ENCODE measurements at regions not wholly inside any gene's neighbourhood (a gene's known extent, or its start where the extent isn't known, plus 50 kb on each side); places are given as distances from the start of the nearest gene placed in this dataset.
A peak's percentile ranks its signal among the peaks of the same experiment; 100 is the strongest.

DNA sequence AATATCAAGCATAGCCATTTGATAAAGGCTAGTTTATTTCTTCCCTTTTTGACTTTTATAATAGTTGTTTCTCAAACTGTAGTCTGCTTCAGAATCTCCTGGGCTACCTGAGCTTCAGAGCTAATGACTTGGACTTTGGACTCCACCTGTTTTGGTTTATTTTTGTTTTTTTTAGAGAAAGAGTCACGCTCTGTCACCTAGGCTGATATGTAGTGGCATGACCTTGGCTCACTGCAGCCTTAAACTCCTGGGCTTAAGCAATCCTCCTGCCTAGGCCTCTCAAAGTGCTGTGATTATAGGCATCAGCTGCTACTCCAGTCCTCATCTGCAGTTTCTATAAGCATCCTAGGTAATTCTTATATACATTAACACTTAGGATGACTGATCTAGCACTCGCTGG is 90.5 kb downstream of the DDIT4L start:
- ATAC-seq (no peak), DNase-seq (ENCODE audit: low spot score) (no peak)
- Mint-ChIP-seq H3K4me1 (ENCODE audit: low read depth in 2 of 2) (peaks cover 42 to 58% of the 10 kb centered on the region in 2 donors), H3K4me3 (no peak overlapping the region), H3K9me3 (no peaks in the 10 kb centered on the region), H3K27me3 (peaks cover 0 to 2% of the 10 kb centered on the region in 2 donors), H3K27ac (peak overlapping the region in 1 of 2 donors; percentile 80), H3K36me3 (no peaks in the 10 kb centered on the region)

DNA sequence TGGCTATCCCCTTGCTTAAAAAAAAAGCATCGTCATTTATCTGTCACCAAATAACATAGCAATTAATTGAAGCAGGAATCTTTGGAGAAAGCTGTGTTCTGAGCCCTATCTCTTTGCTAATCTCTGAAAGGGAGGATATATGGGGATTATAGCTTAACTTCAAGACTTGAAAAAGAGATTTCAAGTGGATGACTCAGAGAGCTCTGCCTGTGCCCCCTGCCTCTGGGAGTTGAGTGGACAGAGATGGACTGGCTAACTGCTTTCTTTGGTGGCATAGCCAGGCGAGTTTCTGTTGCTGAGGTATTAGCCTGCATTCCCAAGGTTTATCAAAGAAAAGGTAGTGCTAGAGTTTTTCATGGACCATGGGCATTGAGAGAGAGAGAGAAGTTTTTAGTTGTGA is 91.6 kb downstream of the DDIT4L start:
- Mint-ChIP-seq H3K36me3 (no peaks in the 10 kb centered on the region), H3K27ac (peak overlapping the region in 1 of 2 donors; percentile 93), H3K27me3 (peaks cover 0 to 2% of the 10 kb centered on the region in 2 donors), H3K4me1 (ENCODE audit: low read depth in 2 of 2) (peaks cover 47 to 60% of the 10 kb centered on the region in 2 donors), H3K4me3 (no peak overlapping the region), H3K9me3 (no peaks in the 10 kb centered on the region)
- no peak for ATAC-seq
- no peak for DNase-seq (ENCODE audit: low spot score)

DNA sequence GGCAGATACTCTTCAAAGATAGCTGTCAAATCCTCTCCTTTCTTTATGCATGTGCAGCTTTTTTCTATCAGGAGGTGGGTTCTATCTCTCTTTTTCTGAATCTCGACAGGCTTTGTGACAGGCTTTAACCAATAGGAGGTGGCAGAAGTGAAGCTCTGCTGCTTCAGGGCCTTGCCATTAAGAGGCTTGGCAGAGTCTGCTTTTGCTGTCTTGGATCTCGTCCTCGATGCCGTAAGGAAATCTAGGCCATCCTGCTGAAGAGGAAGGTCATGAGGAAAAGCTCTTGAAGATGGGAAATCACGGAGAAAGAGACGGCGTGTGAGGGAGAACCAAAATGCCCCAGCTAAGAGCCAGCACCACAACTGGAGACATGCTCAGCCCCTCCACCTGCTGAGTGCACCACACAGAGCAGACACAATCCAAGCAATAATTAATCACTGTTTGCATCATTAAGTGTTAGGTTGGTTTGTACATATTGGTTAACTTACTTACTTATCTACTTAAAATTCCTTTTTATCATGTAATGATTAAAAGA is 92.2 kb downstream of the DDIT4L start:
- Mint-ChIP-seq H3K4me1 (ENCODE audit: low read depth in 2 of 2) (peaks cover 53 to 66% of the 10 kb centered on the region in 2 donors), H3K4me3 (no peak overlapping the region), H3K36me3 (no peaks in the 10 kb centered on the region), H3K27me3 (peaks cover 0 to 2% of the 10 kb centered on the region in 2 donors), H3K27ac (peak overlapping the region in 1 of 2 donors; percentile 93), H3K9me3 (no peaks in the 10 kb centered on the region)
- DNase-seq (ENCODE audit: low spot score) (no peak), ATAC-seq (no peak)

DNA sequence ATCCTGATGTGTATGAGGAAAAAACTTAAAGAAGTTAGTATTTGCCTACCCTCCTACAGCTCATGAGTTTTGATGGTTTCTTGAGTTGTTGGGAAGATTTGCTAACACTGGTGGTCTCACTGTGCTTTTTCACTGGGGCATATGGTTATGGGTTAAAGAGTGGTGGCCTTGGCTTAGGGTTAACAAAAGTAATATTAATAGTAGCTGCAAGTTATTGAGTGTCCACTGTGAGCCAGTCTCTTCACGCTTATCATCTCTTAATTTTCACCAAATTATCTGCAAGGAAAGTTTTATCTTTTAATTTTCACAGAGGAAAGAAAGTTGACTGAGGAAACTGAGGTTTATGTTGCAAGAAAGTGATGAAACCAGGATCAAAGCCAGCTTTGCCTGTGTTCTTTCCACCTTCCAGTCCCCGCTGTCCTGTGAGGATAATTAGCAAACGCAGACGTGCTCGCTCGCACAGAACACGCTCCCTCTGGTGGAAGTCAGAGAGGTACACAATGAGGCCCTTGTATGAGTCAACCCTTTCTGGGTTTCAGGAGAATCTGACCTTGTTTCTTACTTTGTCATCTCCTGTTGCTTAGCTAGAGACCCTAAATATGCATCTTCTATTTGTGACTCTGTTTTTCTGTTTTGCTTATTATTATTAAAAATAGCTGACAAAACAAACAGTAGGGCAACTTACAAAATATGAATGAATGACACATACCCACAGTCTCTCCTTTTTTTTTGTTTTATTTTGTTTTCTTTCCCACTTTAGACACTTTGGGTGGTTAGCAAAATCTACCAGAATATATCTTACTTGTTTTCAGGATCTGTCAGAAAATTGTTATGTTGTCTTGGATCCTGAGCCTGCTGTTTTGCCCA is 94.3 kb downstream of the DDIT4L start:
- H3K36me3 Mint-ChIP-seq, result no peaks in the 10 kb centered on the region
- ATAC-seq, result peak; percentile 87
- peak overlapping the region; percentile 51 to 93 for H3K27ac Mint-ChIP-seq
- peak overlapping the region; percentile 46 for H3K4me3 Mint-ChIP-seq
- H3K4me1 Mint-ChIP-seq (ENCODE audit: low read depth in 2 of 2), result peaks cover 52 to 54% of the 10 kb centered on the region in 2 donors
- H3K9me3 Mint-ChIP-seq, result no peaks in the 10 kb centered on the region
- DNase-seq (ENCODE audit: low spot score), result peak; percentile 69
- H3K27me3 Mint-ChIP-seq, result peaks cover 0 to 2% of the 10 kb centered on the region in 2 donors

DNA sequence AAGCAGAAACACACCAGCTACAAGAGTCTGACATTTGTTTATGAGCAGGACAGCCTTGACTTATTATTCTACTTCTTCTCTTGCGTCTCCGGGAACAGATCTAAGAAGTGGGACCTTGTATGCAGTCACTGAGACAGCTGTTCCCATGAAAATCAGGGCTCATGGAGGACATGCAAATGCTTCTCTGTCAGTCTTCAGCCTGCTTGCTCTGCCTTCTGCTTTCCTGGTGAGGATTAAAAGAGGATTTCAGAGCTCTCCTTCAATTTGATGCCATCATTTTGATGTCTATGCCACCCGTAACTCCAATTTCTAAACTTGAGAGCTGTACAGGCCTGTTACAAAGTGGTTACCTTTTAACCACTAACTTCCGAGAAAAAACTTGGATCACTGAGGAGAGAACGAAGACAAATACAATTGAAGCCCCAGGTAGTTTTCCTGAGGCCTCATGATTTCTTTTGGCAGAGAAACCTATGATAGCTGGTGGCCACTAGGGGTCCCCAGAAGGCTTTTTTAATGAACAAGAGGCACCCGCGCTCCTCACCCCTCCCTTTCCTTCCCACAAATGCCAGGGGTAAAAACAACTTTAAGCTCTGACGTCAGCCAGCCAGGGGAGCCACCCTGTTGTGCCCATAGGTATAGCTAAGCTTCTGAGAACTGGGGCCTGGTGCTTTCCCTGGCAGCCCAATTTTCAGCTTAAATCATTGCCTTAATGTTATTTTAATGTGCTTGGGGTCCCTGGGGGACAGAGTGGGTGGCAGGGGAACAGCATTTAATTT is 97.0 kb downstream of the DDIT4L start:
- Mint-ChIP-seq H3K4me1 (ENCODE audit: low read depth in 2 of 2) (peaks cover 41 to 44% of the 10 kb centered on the region in 2 donors), H3K27ac (peak overlapping the region; percentile 22 to 93), H3K4me3 (peak overlapping the region; percentile 18)

DNA sequence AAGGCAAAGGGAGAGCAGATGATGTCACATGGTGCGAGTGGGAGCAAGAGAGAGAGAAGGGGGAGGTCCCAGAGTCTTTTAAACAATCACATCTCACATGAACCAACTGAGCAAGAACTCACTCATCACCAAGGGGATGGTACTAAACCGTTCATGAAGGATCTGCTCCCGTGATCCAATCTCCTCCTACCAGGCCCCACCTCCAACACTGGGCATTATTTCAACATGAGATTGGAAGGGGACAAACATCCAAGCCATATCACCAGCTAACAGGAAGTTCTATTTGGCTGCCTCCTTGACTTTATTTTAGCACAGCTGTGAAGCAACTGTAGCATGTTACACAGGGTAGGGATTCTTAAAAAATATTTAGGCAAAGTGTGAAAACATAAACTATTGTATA is 102.5 kb downstream of the DDIT4L start:
- Mint-ChIP-seq H3K36me3 (peaks cover 11% of the 10 kb centered on the region), H3K4me3 (no peak overlapping the region), H3K27me3 (peaks cover 0 to 3% of the 10 kb centered on the region in 2 donors), H3K4me1 (ENCODE audit: low read depth in 2 of 2) (peaks cover 12 to 30% of the 10 kb centered on the region in 2 donors), H3K27ac (peak overlapping the region in 1 of 2 donors; percentile 20), H3K9me3 (peaks cover 9% of the 10 kb centered on the region)
- DNase-seq (ENCODE audit: low spot score) (no peak), ATAC-seq (no peak)

More for the DNA sequence above, 97.0 kb downstream of the DDIT4L start:
- DNase-seq (ENCODE audit: low spot score), result peak; percentile 87
- no peaks in the 10 kb centered on the region for H3K9me3 Mint-ChIP-seq
- peak; percentile 89 to 95 for ATAC-seq
- H3K27me3 Mint-ChIP-seq, result peaks cover 0 to 3% of the 10 kb centered on the region in 2 donors
- H3K36me3 Mint-ChIP-seq, result no peaks in the 10 kb centered on the region

DNA sequence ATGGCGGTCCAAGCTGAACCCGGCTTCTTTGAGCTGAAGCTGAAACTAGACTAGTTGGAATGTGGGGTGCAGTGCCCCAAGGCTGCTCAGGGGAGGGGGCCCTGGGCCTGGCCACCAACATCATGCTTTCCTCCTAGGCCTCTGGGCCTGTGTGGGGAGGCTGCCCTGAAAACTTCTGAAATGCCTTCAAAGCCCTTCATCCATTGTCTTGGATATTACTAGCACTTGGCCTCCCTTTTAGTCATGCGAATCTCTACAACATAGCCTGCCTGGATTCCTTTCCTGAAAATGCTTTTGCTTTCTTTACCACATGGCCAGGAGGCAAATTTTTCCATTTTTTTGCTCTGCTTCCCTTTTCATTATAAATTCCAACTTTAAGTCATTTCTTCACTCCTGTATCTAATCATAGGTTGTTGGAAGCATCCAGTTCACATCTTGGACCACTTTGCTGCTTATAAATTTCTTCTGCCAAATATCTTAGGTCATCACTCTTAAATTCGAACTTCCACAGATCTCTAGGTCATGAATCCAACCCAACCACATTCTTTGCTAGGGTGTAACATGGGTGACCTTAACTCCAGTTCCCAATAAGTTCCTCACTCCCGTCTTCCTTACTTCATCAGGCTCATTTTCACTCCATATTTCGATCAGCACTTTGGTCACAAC is 103.4 kb downstream of the DDIT4L start:
- Mint-ChIP-seq H3K9me3 (peaks cover 9% of the 10 kb centered on the region), H3K27ac (no peak overlapping the region), H3K4me3 (no peak overlapping the region), H3K36me3 (peaks cover 11% of the 10 kb centered on the region), H3K27me3 (peaks cover 0 to 3% of the 10 kb centered on the region in 2 donors), H3K4me1 (ENCODE audit: low read depth in 2 of 2) (peaks cover 18 to 31% of the 10 kb centered on the region in 2 donors)
- DNase-seq (ENCODE audit: low spot score), result no peak
- ATAC-seq, result no peak

DNA sequence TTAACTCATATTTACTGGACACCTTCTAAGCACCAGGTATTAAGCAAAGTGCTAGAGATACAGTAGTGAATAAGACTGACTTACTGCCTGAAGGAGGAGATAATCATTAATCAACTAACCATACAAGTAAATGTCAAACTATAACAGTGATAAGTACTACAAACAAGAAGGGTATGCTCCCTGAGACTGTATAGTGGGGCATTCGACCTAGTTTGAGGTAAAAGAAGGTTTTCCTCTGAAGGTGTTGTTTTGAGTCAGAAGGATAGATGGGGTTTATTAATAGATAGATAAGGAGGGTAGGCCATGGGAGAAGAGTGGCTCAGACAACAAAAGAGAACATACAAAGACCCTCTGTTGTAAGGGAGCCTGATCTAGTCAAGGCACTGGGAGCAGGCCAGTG is 105.4 kb downstream of the DDIT4L start:
- ATAC-seq (no peak), DNase-seq (ENCODE audit: low spot score) (no peak)
- peaks cover 31 to 42% of the 10 kb centered on the region in 2 donors for H3K4me1 Mint-ChIP-seq (ENCODE audit: low read depth in 2 of 2)
- H3K27me3 Mint-ChIP-seq, result no peaks in the 10 kb centered on the region
- no peak overlapping the region for H3K4me3 Mint-ChIP-seq
- H3K36me3 Mint-ChIP-seq, result peaks cover 11% of the 10 kb centered on the region
- peak overlapping the region; percentile 55 to 62 for H3K27ac Mint-ChIP-seq
- H3K9me3 Mint-ChIP-seq, result peaks cover 9% of the 10 kb centered on the region

DNA sequence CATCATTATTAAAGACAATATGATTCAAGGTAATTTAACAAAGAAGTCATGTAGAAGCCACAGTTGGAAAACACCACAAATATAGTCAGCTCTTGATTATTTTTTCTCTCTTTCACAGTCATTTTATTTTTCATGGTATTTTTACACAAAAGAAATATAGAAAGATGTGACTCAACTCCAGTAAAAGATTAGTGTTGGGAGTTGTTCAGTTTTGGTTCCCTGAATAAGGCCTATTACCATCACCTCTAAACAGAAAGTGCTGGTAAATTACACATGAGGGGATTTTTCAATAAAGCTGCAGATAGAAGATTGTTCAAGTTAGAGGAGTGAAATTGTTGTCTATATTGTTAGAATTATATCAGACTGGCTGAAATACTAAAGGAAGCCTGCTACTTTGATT is 107.0 kb downstream of the DDIT4L start:
- no peaks in the 10 kb centered on the region for H3K27me3 Mint-ChIP-seq
- H3K9me3 Mint-ChIP-seq, result peaks cover 9% of the 10 kb centered on the region
- DNase-seq (ENCODE audit: low spot score) (no peak), ATAC-seq (no peak)
- H3K27ac Mint-ChIP-seq, result peak overlapping the region; percentile 22 to 87
- peaks cover 11% of the 10 kb centered on the region for H3K36me3 Mint-ChIP-seq
- peaks cover 43 to 49% of the 10 kb centered on the region in 2 donors for H3K4me1 Mint-ChIP-seq (ENCODE audit: low read depth in 2 of 2)
- H3K4me3 Mint-ChIP-seq, result peak overlapping the region; percentile 26

DNA sequence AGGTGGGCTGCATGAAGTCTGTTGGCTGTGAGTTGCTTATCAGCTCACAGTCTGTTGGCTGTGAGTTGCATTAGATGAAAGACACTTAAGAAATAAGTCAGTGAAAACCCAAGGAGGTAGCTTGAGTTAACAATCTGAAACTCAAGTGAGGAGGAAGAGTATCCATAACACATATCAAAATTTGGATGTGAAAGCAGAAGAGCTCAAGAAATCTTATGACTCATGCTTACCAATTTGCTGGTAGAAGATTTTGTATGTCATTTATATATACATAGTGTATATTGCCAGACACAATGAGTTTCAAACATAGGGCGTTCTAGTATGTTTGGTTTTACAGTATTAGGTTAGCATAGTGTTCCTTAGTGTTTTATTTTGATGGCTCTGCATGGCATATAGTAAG is 107.4 kb downstream of the DDIT4L start:
- DNase-seq (ENCODE audit: low spot score) (no peak), ATAC-seq (peak in 1 of 2 donors; percentile 54)
- H3K4me3 Mint-ChIP-seq, result no peak overlapping the region
- peaks cover 11% of the 10 kb centered on the region for H3K36me3 Mint-ChIP-seq
- H3K27me3 Mint-ChIP-seq, result no peaks in the 10 kb centered on the region
- H3K27ac Mint-ChIP-seq, result peak overlapping the region; percentile 22 to 87
- peaks cover 43 to 48% of the 10 kb centered on the region in 2 donors for H3K4me1 Mint-ChIP-seq (ENCODE audit: low read depth in 2 of 2)
- peaks cover 9% of the 10 kb centered on the region for H3K9me3 Mint-ChIP-seq

DNA sequence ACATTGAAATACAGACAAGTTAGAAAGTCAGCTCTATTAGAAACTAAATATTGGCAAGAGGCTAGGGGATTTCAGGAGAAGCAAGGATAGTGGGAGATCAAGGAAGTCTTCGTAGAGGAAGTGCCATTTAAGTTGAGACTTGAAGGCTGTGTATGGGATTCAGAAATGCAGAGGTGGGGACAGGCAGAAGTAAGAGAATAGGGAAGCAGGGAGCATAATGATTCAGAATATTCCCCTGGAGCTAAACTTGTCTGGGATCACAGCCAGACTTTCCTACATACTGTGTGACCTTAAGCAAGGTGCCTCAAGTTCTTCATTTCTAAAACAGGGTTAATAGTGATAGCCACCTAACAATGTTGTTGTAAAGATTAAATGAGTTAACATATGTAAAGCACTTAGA is 108.8 kb downstream of the DDIT4L start:
- Mint-ChIP-seq H3K27ac (peak overlapping the region; percentile 76 to 87), H3K36me3 (peaks cover 6% of the 10 kb centered on the region), H3K27me3 (no peaks in the 10 kb centered on the region), H3K4me3 (no peak overlapping the region), H3K9me3 (peaks cover 4% of the 10 kb centered on the region), H3K4me1 (ENCODE audit: low read depth in 2 of 2) (peaks cover 40 to 43% of the 10 kb centered on the region in 2 donors)
- no peak for ATAC-seq
- DNase-seq (ENCODE audit: low spot score), result no peak

DNA sequence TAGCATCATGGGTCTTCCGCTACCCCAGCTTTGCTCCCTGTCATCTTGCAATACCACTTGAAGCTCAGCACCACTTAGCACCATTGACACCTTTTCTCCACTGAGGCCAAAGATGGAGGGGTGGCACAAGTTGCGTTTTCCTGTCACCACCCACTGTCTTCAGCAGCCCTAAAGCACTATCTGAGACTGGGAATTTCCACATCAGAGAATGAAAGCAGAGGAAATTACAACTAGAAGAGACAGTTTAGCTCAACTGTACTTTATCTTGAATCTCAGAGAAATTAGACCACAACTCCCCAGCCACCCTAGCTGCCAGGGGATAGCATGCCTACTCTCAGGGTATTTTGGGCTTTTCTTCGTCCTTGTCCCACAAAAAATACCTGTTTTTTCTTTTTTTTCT is 111.0 kb downstream of the DDIT4L start:
- ATAC-seq (peak; percentile 84 to 94), DNase-seq (ENCODE audit: low spot score) (peak; percentile 86)
- peak overlapping the region; percentile 76 to 87 for H3K27ac Mint-ChIP-seq
- H3K36me3 Mint-ChIP-seq, result no peaks in the 10 kb centered on the region
- H3K27me3 Mint-ChIP-seq, result no peaks in the 10 kb centered on the region
- no peaks in the 10 kb centered on the region for H3K9me3 Mint-ChIP-seq
- peak overlapping the region; percentile 57 for H3K4me3 Mint-ChIP-seq
- peaks cover 36 to 39% of the 10 kb centered on the region in 2 donors for H3K4me1 Mint-ChIP-seq (ENCODE audit: low read depth in 2 of 2)

DNA sequence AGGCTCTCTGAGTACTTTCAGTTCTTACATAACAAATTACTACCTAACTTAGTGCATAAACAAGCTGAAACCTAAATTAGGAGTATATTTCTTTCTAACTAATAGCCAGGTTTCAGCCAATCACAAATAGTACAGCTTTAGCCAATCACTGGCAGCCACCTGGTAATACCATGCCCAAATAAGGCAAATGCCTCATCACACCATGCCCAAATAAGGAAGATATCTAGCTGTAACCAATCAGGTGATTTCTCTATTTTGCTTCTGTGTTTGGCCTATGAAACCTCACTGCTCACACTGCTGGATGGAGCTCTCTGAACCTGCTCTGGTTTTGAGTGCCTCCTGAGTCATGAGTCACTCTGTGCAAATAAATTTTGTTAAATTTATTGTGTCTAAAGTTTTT is 113.5 kb downstream of the DDIT4L start:
- no peak for DNase-seq (ENCODE audit: low spot score)
- ATAC-seq, result no peak
- no peaks in the 10 kb centered on the region for H3K9me3 Mint-ChIP-seq
- H3K36me3 Mint-ChIP-seq, result no peaks in the 10 kb centered on the region
- peaks cover 23 to 30% of the 10 kb centered on the region in 2 donors for H3K4me1 Mint-ChIP-seq (ENCODE audit: low read depth in 2 of 2)
- no peaks in the 10 kb centered on the region for H3K27me3 Mint-ChIP-seq
- H3K4me3 Mint-ChIP-seq, result no peak overlapping the region
- H3K27ac Mint-ChIP-seq, result no peak overlapping the region
